ENCODE measurements at regions not wholly inside any gene's neighbourhood (a gene's known extent, or its start where the extent isn't known, plus 50 kb on each side); places are given as distances from the start of the nearest gene placed in this dataset.

GRCh38 chr18:30333310-30333709, 709.2 kb downstream of the DSC3 start:
- Mint-ChIP-seq H3K36me3 (no peaks in the 10 kb centered on the region), H3K9me3 (peaks cover 9 to 29% (median 18%) of the 10 kb centered on the region in 6 donors), H3K27ac (no peak overlapping the region), H3K4me3 (no peak overlapping the region), H3K27me3 (ENCODE audit: low read depth in 3 of 3) (no peaks in the 10 kb centered on the region), H3K4me1 (no peaks in the 10 kb centered on the region)
- DNase-seq: no peak

- no peak overlapping the region for H3K27ac Mint-ChIP-seq
- peaks cover 7 to 34% (median 19%) of the 10 kb centered on the region in 6 donors for H3K9me3 Mint-ChIP-seq
- H3K27me3 Mint-ChIP-seq (ENCODE audit: low read depth in 3 of 3): peaks cover 0 to 3% (median 0%) of the 10 kb centered on the region in 3 donors
- H3K4me1 Mint-ChIP-seq: no peaks in the 10 kb centered on the region
- H3K4me3 Mint-ChIP-seq: no peak overlapping the region
- no peaks in the 10 kb centered on the region for H3K36me3 Mint-ChIP-seq
- no peak for DNase-seq
Measured at GRCh38 chr18:30328839-30329238, 713.7 kb downstream of the DSC3 start.

- Mint-ChIP-seq H3K4me3 (no peak overlapping the region), H3K27me3 (ENCODE audit: low read depth in 3 of 3) (no peaks in the 10 kb centered on the region), H3K9me3 (peaks cover 4 to 20% (median 11%) of the 10 kb centered on the region in 6 donors), H3K27ac (no peak overlapping the region), H3K4me1 (no peaks in the 10 kb centered on the region), H3K36me3 (no peaks in the 10 kb centered on the region)
- no peak for DNase-seq
Measured at GRCh38 chr18:30302181-30302580, 740.4 kb downstream of the DSC3 start.

DNA sequence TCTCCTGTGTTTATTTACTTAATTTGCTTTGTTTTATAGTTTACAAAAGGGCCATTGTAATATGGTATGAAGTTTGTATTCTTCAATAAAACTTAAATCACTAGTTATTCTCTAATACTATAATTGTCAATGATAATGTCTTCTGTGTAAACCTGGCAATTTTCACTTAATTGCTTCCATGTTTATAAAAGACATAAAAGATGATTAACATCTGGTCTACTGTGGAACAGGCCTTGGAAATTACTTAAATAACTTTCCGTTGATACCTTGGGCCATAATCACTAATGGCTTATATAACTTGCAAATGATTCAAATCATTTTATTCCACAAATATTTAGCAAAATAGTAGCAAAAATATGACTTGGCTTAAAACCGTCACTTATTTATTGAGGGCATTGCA, 743.8 kb downstream of the DSC3 start:
- Mint-ChIP-seq H3K27me3 (ENCODE audit: low read depth in 3 of 3) (no peaks in the 10 kb centered on the region), H3K36me3 (peaks cover 0 to 3% (median 0%) of the 10 kb centered on the region in 3 donors), H3K9me3 (peaks cover 4 to 27% (median 14%) of the 10 kb centered on the region in 6 donors), H3K27ac (no peak overlapping the region), H3K4me3 (no peak overlapping the region), H3K4me1 (no peaks in the 10 kb centered on the region)
- DNase-seq: no peak

GRCh38 chr18:30288662-30289414, 753.7 kb downstream of the DSC3 start:
- H3K9me3 Mint-ChIP-seq: peaks cover 0 to 25% (median 7%) of the 10 kb centered on the region in 6 donors
- no peaks in the 10 kb centered on the region for H3K27me3 Mint-ChIP-seq (ENCODE audit: low read depth in 3 of 3)
- DNase-seq: no peak
- no peaks in the 10 kb centered on the region for H3K36me3 Mint-ChIP-seq
- no peaks in the 10 kb centered on the region for H3K4me1 Mint-ChIP-seq
- no peak overlapping the region for H3K4me3 Mint-ChIP-seq
- no peak overlapping the region for H3K27ac Mint-ChIP-seq

DNA sequence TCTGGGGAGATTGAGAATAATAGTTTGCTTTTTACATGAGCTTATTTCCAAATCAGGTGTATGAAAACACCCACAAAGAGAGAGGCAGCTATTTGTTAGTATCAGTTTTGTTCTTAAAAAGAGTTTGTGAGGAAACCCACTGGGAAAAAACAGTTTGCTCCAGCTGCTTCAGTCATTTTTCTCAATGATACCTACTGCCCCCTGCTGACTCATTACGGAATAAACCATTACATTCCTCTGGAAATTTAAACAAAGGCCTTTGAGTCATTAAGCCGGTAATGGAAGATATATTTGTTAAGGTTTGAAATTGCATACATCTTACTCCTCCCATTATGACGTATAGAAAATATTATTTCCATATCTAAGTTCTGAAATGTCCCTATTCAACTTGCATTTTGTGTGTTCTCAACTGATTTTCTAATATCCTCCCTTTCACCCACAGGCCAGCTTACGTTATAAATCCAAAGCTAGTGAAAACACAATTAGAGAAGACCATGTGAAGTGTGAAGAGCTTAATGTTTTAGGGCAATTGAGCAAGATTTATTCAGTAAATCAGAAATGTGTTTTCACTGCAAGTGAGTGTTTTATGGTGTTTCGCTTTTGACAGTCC, 761.6 kb downstream of the DSC3 start:
- Mint-ChIP-seq H3K4me3 (no peak overlapping the region), H3K36me3 (no peaks in the 10 kb centered on the region), H3K4me1 (no peaks in the 10 kb centered on the region), H3K9me3 (peaks cover 0 to 7% (median 5%) of the 10 kb centered on the region in 6 donors), H3K27me3 (ENCODE audit: low read depth in 3 of 3) (peaks cover 0 to 2% (median 1%) of the 10 kb centered on the region in 3 donors), H3K27ac (no peak overlapping the region)
- DNase-seq: no peak

GRCh38 chr18:30280186-30280585, 762.4 kb downstream of the DSC3 start:
- no peak for DNase-seq

DNA sequence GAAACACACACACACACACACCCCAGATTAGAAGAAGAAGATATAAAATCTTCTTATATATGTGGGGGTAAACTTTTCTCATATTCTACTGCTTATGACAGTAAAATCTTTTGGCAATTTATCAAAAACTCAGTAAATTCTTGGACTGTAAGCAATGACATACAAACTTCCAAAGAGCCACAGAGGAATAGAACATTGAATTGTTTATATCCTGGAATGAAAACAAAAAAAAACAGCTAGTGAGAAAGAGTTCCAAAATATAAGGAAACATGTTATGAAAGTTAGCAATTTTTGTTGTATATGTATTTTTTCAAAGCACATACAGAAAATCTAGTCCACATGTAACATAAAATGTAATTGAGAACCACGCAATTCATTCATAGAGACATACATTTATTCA, 764.9 kb downstream of the DSC3 start:
- no peaks in the 10 kb centered on the region for H3K4me1 Mint-ChIP-seq
- no peak overlapping the region for H3K27ac Mint-ChIP-seq
- H3K27me3 Mint-ChIP-seq (ENCODE audit: low read depth in 3 of 3): peaks cover 0 to 2% (median 1%) of the 10 kb centered on the region in 3 donors
- DNase-seq: no peak
- H3K36me3 Mint-ChIP-seq: no peaks in the 10 kb centered on the region
- H3K9me3 Mint-ChIP-seq: peaks cover 0 to 14% (median 5%) of the 10 kb centered on the region in 6 donors
- no peak overlapping the region for H3K4me3 Mint-ChIP-seq

More at GRCh38 chr18:30280186-30280585, 762.4 kb downstream of the DSC3 start:
- Mint-ChIP-seq H3K27me3 (ENCODE audit: low read depth in 3 of 3) (peaks cover 0 to 2% (median 1%) of the 10 kb centered on the region in 3 donors), H3K4me3 (no peak overlapping the region), H3K36me3 (no peaks in the 10 kb centered on the region), H3K9me3 (peaks cover 0 to 7% (median 5%) of the 10 kb centered on the region in 6 donors), H3K4me1 (no peaks in the 10 kb centered on the region), H3K27ac (no peak overlapping the region)

GRCh38 chr18:30271716-30272115, 770.8 kb downstream of the DSC3 start:
- H3K4me1 Mint-ChIP-seq: no peaks in the 10 kb centered on the region
- H3K9me3 Mint-ChIP-seq: peaks cover 3 to 25% (median 6%) of the 10 kb centered on the region in 6 donors

DNA sequence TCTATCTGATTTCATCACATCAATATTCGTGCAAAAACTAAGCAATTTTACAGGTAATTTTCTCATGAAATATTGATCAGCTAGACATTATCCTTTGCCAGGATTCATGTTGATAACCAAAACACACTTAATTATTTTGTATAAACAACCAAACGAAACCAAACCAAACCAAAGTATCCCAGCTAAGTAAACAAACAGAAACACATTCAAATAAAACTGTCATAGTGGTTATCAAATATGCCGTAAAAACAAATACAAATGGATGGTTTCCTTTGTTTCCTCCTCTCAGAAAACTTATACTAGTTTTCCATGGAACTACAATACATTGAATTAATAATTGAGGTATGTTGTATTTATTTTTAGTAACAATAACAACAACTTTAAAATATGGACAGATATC, 777.4 kb downstream of the DSC3 start:
- H3K4me1 Mint-ChIP-seq: no peaks in the 10 kb centered on the region
- H3K27me3 Mint-ChIP-seq (ENCODE audit: low read depth in 3 of 3): no peaks in the 10 kb centered on the region
- no peaks in the 10 kb centered on the region for H3K36me3 Mint-ChIP-seq
- H3K4me3 Mint-ChIP-seq: no peak overlapping the region
- no peak overlapping the region for H3K27ac Mint-ChIP-seq
- no peak for DNase-seq
- peaks cover 0 to 18% (median 7%) of the 10 kb centered on the region in 6 donors for H3K9me3 Mint-ChIP-seq

More at GRCh38 chr18:30271716-30272115, 770.8 kb downstream of the DSC3 start:
- H3K27me3 Mint-ChIP-seq (ENCODE audit: low read depth in 3 of 3): peaks cover 0 to 1% (median 0%) of the 10 kb centered on the region in 3 donors
- no peak overlapping the region for H3K4me3 Mint-ChIP-seq
- DNase-seq: no peak
- H3K36me3 Mint-ChIP-seq: no peaks in the 10 kb centered on the region
- H3K27ac Mint-ChIP-seq: no peak overlapping the region

GRCh38 chr18:30254331-30254730, 788.2 kb downstream of the DSC3 start:
- no peak overlapping the region for H3K4me3 Mint-ChIP-seq
- no peaks in the 10 kb centered on the region for H3K4me1 Mint-ChIP-seq
- H3K27me3 Mint-ChIP-seq (ENCODE audit: low read depth in 3 of 3): no peaks in the 10 kb centered on the region
- DNase-seq: no peak
- peaks cover 0 to 42% (median 15%) of the 10 kb centered on the region in 6 donors for H3K9me3 Mint-ChIP-seq
- H3K36me3 Mint-ChIP-seq: no peaks in the 10 kb centered on the region
- no peak overlapping the region for H3K27ac Mint-ChIP-seq

DNA sequence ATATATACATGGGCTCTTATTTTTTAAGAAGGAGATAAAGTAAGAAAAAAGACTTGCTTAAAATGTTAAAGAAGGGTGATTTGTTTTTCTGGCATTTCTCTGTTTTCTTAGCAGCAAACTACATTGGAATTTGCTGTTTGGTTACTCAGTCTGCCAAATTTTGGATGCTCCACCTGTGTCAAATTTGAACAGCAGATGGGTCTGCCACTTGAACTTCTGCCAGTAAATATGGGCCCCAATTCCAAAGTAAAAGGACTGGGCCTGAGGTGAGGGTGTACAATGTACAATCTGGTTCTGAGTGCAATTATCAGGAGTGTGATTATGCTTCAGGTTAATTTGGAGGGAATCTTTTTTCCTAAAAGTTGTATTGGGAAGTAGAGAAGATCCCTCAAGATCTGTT, 794.5 kb downstream of the DSC3 start:
- Mint-ChIP-seq H3K36me3 (no peaks in the 10 kb centered on the region), H3K9me3 (peaks cover 2 to 28% (median 11%) of the 10 kb centered on the region in 6 donors), H3K4me1 (no peaks in the 10 kb centered on the region), H3K27ac (no peak overlapping the region), H3K27me3 (ENCODE audit: low read depth in 3 of 3) (peaks cover 0 to 4% (median 0%) of the 10 kb centered on the region in 3 donors), H3K4me3 (no peak overlapping the region)
- no peak for DNase-seq

GRCh38 chr18:30245766-30246455, 796.6 kb downstream of the DSC3 start:
- no peaks in the 10 kb centered on the region for H3K4me1 Mint-ChIP-seq
- H3K27ac Mint-ChIP-seq: no peak overlapping the region
- H3K4me3 Mint-ChIP-seq: no peak overlapping the region
- H3K9me3 Mint-ChIP-seq: peaks cover 3 to 38% (median 16%) of the 10 kb centered on the region in 6 donors
- H3K36me3 Mint-ChIP-seq: no peaks in the 10 kb centered on the region
- peaks cover 0 to 4% (median 0%) of the 10 kb centered on the region in 3 donors for H3K27me3 Mint-ChIP-seq (ENCODE audit: low read depth in 3 of 3)
- DNase-seq: no peak

DNA sequence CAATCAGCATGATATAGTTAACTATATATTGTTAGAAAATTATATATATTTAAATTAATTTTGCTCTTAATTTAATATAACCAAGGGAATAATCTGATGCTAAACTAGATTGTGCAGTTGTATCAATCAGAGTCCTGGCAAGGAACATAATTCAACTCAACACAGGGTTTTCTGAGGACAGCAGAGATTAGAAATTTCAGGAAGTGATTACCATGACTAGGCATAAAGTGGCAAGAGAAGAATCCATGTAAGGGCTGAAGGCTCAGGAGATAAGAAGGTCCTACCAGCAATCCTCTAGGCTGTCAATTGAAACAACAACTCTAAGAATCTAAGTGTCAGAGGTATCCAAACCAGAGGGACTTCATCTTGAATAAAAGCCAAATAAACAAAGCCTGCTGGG, 807.8 kb downstream of the DSC3 start:
- Mint-ChIP-seq H3K27me3 (ENCODE audit: low read depth in 3 of 3) (peaks cover 0 to 3% (median 0%) of the 10 kb centered on the region in 3 donors), H3K4me1 (no peaks in the 10 kb centered on the region), H3K27ac (no peak overlapping the region), H3K36me3 (no peaks in the 10 kb centered on the region), H3K4me3 (no peak overlapping the region), H3K9me3 (peaks cover 0 to 34% (median 3%) of the 10 kb centered on the region in 6 donors)
- DNase-seq: no peak
